ENCODE measurements at regions not wholly inside any gene's neighbourhood (a gene's known extent, or its start where the extent isn't known, plus 50 kb on each side); places are given as distances from the start of the nearest gene placed in this dataset.

- no peak for TF ChIP-seq JUND (IDR thresholded peaks at IDR 0.05; ENCODE audit: low read depth)
- in situ Hi-C loops (cut with HindIII; ENCODE audit: low pct_unique_long_range_greater_than_20kb, low sequenced_read_pairs) = no loop called here
- DNase-seq (ENCODE audit: low read depth in 1 of 2, low spot score in 1 of 2) = peak; percentile 87 to 98
Measured at GRCh38 chr11:134542401-134543165, 130.5 kb upstream of the B3GAT1 start.

GRCh38 chr11:134541951-134542350 is 129.9 kb upstream of the B3GAT1 start:
- TF ChIP-seq JUND (IDR thresholded peaks at IDR 0.05; ENCODE audit: low read depth) = no peak
- in situ Hi-C loops (cut with HindIII; ENCODE audit: low pct_unique_long_range_greater_than_20kb, low sequenced_read_pairs) = no loop called here
- no peak for DNase-seq (ENCODE audit: low read depth in 1 of 2, low spot score in 1 of 2)

GRCh38 chr11:134541355-134541754 is 129.3 kb upstream of the B3GAT1 start:
- DNase-seq (ENCODE audit: low read depth in 1 of 2, low spot score in 1 of 2) = no peak
- no peak for TF ChIP-seq JUND (IDR thresholded peaks at IDR 0.05; ENCODE audit: low read depth)
- in situ Hi-C loops (cut with HindIII; ENCODE audit: low pct_unique_long_range_greater_than_20kb, low sequenced_read_pairs) = no loop called here

GRCh38 chr11:134539285-134539684 is 127.2 kb upstream of the B3GAT1 start:
- in situ Hi-C loops (cut with HindIII; ENCODE audit: low pct_unique_long_range_greater_than_20kb, low sequenced_read_pairs) = no loop called here
- no peak for TF ChIP-seq JUND (IDR thresholded peaks at IDR 0.05; ENCODE audit: low read depth)
- no peak for DNase-seq (ENCODE audit: low read depth in 1 of 2, low spot score in 1 of 2)

GRCh38 chr11:134538742-134539141 is 126.7 kb upstream of the B3GAT1 start:
- in situ Hi-C loops (cut with HindIII; ENCODE audit: low pct_unique_long_range_greater_than_20kb, low sequenced_read_pairs) = no loop called here
- no peak for DNase-seq (ENCODE audit: low read depth in 1 of 2, low spot score in 1 of 2)
- no peak for TF ChIP-seq JUND (IDR thresholded peaks at IDR 0.05; ENCODE audit: low read depth)

DNA sequence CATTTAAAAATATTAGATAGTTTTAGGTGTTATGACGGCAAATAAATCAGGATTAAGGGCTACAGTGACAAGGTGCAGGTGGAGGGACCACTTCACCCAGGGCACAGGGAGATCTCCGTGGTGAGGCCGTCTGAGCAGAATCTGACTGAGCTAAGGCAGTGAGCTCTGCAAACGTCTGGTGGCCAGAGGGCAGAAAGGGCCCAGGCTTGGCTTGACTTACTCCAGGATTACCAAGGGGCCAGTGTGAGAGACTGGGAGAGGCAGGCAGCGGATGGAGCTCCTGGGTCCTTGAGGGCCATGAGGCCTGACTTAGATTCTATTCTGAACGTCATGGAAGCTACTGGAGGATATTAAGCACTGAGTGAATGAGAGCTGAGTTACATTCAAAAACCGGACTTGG is 125.9 kb upstream of the B3GAT1 start:
- in situ Hi-C loops (cut with HindIII; ENCODE audit: low pct_unique_long_range_greater_than_20kb, low sequenced_read_pairs) = no loop called here
- no peak for DNase-seq (ENCODE audit: low read depth in 1 of 2, low spot score in 1 of 2)
- TF ChIP-seq JUND (IDR thresholded peaks at IDR 0.05; ENCODE audit: low read depth) = no peak

GRCh38 chr11:134537296-134537695 is 125.3 kb upstream of the B3GAT1 start:
- in situ Hi-C loops (cut with HindIII; ENCODE audit: low pct_unique_long_range_greater_than_20kb, low sequenced_read_pairs) = no loop called here
- no peak for DNase-seq (ENCODE audit: low read depth in 1 of 2, low spot score in 1 of 2)
- no peak for TF ChIP-seq JUND (IDR thresholded peaks at IDR 0.05; ENCODE audit: low read depth)

GRCh38 chr11:134536677-134537076 is 124.6 kb upstream of the B3GAT1 start:
- no peak for TF ChIP-seq JUND (IDR thresholded peaks at IDR 0.05; ENCODE audit: low read depth)
- in situ Hi-C loops (cut with HindIII; ENCODE audit: low pct_unique_long_range_greater_than_20kb, low sequenced_read_pairs) = no loop called here
- no peak for DNase-seq (ENCODE audit: low read depth in 1 of 2, low spot score in 1 of 2)

DNA sequence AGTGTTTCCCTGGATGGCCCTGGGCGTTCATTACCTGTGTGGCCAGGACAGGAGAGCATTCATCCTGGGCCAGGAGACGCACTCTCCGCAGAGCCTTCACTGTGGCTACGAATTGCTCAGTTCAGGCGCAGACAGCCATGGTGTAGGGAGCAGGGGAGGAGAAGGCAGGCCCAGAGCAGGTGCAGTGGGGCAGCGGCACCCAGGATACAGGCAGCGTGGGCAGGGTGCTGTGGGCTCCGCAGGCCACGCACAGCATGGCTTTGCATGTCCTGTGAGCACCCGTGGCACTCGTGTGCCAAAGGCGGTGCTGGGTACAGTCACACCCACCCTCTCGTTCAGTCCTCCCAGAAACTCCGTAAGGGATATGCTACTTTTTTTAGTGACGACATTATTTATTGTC is 124.2 kb upstream of the B3GAT1 start:
- DNase-seq (ENCODE audit: low read depth in 1 of 2, low spot score in 1 of 2) = no peak
- in situ Hi-C loops (cut with HindIII; ENCODE audit: low pct_unique_long_range_greater_than_20kb, low sequenced_read_pairs) = no loop called here
- no peak for TF ChIP-seq JUND (IDR thresholded peaks at IDR 0.05; ENCODE audit: low read depth)

GRCh38 chr11:134535029-134536025 is 123.3 kb upstream of the B3GAT1 start:
- in situ Hi-C loops (cut with HindIII; ENCODE audit: low pct_unique_long_range_greater_than_20kb, low sequenced_read_pairs) = no loop called here
- TF ChIP-seq JUND (IDR thresholded peaks at IDR 0.05; ENCODE audit: low read depth) = no peak
- DNase-seq (ENCODE audit: low read depth in 1 of 2, low spot score in 1 of 2) = no peak

DNA sequence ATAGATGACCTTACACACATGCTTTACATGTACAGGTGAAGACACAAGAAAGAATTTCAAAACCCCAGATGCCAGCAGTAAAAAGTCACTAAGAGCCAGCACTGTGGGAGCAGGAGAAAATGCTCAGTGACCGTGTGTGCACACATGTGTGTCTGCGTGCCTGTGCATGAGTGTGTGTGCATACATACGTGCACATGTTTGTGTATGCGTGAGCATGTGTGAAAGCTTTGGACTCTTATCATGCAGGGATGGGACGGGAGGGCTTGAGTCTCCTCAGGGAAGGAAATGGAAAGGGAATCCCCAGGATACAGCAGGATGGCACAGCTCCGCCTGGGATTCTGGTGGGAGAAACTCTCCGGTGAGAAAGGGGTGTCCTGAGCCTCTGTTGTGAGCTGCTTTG is 121.5 kb upstream of the B3GAT1 start:
- TF ChIP-seq JUND (IDR thresholded peaks at IDR 0.05; ENCODE audit: low read depth) = no peak
- in situ Hi-C loops (cut with HindIII; ENCODE audit: low pct_unique_long_range_greater_than_20kb, low sequenced_read_pairs) = no loop called here
- DNase-seq (ENCODE audit: low read depth in 1 of 2, low spot score in 1 of 2) = no peak

DNA sequence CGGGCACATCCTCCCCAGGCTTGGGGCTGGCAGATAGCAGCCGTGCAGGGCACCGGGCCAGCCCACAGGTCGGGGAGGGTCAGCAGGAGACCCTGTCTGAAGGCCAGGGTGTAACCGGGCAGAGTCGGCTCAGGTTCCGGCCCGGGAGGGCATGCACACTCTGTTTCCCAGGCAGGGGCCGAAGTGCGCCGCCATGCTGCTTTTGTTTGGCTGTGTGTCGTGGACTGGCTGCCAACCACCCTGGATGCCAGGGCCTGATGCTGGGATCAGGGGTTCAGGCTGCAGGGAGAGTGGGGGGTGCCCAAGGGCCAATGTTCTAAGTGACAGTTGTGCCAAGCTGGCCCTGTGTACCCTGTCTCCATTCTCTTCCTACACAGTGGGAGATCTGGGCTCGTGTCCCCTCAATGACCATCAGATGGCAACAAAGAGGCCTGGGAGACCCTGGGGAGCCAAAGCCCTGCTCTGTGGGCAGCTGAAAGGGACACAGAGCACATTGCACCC is 120.9 kb upstream of the B3GAT1 start:
- peak in 1 of 2 experiments; percentile 49 for DNase-seq (ENCODE audit: low read depth in 1 of 2, low spot score in 1 of 2)
- in situ Hi-C loops (cut with HindIII; ENCODE audit: low pct_unique_long_range_greater_than_20kb, low sequenced_read_pairs) = no loop called here
- no peak for TF ChIP-seq JUND (IDR thresholded peaks at IDR 0.05; ENCODE audit: low read depth)
